ENCODE measurements at regions not wholly inside any gene's neighbourhood (a gene's known extent, or its start where the extent isn't known, plus 50 kb on each side); places are given as distances from the start of the nearest gene placed in this dataset.

DNA sequence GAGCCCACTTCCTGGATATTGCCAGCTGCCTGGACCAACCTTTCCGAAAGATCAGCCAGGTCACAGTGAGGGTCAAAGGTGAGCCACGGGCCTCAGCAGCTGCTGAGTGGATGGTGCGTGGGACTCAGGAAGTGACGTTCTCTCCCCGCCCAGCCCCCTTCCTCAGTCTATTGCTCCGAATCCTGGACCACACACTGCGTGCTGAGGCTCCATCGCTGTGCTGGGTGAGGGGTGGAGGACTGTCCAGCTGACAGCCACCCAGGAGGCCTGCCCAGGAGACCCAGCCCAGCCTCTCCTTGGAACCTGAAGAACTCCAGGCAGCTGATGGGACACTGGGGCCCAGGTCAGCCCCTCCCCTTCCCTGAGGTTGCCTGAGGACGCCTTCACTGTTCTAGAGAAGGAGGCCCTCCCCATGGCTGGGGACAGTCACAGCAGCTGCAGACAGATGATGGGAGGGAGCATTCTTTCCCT lies 94.4 kb upstream of the CD93 start:
- DNase-seq (ENCODE audit: low read depth, low spot score): no peak
- no peaks in the 10 kb centered on the region; the same call in 2 of the 3 replicates for H3K9me3 ChIP-seq (replicated peaks; ENCODE audit: control insufficient read depth, insufficient read depth, low read length)
- H3K9ac ChIP-seq (ENCODE audit: control insufficient read depth, insufficient read depth, low read length): no peak overlapping the region
- ChIA-PET POLR2A (no interaction called here), CTCF (interaction anchor here (0.8 to 2.4 kb wide), 4 partner anchors 11 to 489 kb away, joined by 4 to 7 read pairs (median 4); no protein-coding TSS in a partner anchor), RAD21 (ENCODE audit: unreplicated experiment) (interaction anchor here (1.5 kb wide), 1 partner anchor 16 kb away, joined by 4 read pairs; no protein-coding TSS in a partner anchor), SMC1A (ENCODE audit: uncharacterized antibody, unreplicated experiment) (interaction anchor here (0.7 to 1.1 kb wide), 2 partner anchors 13 to 21 kb away, joined by 3 read pairs; no protein-coding TSS in a partner anchor)
- WGBS (ENCODE audit: insufficient coverage, insufficient replicate concordance, low lambda C conversion rate, missing lambda C conversion rate): 58% methylated on average over 9 of the region's 9 CpGs
- H3K4me1 ChIP-seq (ENCODE audit: control insufficient read depth, insufficient read depth, low read length): no peaks in the 10 kb centered on the region
- FAIRE-seq: no peak
- no peaks in the 10 kb centered on the region for H4K20me1 ChIP-seq (ENCODE audit: control insufficient read depth, insufficient read depth)
- H3K27ac ChIP-seq (ENCODE audit: control insufficient read depth, insufficient read depth): no peak overlapping the region
- in situ Hi-C loops (cut with MboI): no loop called here
- BruUV-seq (replicated peaks): no TSS peak
- no peaks in the 10 kb centered on the region for H3K79me2 ChIP-seq (ENCODE audit: control insufficient read depth, insufficient read depth, low read length)
- no peak for ATAC-seq
- no peak overlapping the region for H3K4me2 ChIP-seq (ENCODE audit: control insufficient read depth, insufficient read depth)
- H3K27me3 ChIP-seq (replicated peaks in 1 of 2; ENCODE audit: control insufficient read depth in 2 of 2, insufficient read depth in 2 of 2, low read length in 1 of 2): no peaks in the 10 kb centered on the region; a peak in 2 of 4 replicates
- intact Hi-C loops (cut with micrococcal nuclease; ENCODE audit: unreplicated experiment): no loop called here
- H2AFZ ChIP-seq (ENCODE audit: control insufficient read depth, low read depth, low read length): no peak overlapping the region
- H3K36me3 ChIP-seq (ENCODE audit: control insufficient read depth in 2 of 2, insufficient read depth in 2 of 2, low read length in 1 of 2): no peaks in the 10 kb centered on the region
- no peak overlapping the region for H3K4me3 ChIP-seq
- TF ChIP-seq SMAD5 (IDR thresholded peaks at IDR 0.05; ENCODE audit: low read depth) (no peak), ESRRA (IDR thresholded peaks at IDR 0.05; ENCODE audit: low read length) (no peak), EED (IDR thresholded peaks at IDR 0.05; ENCODE audit: low read depth) (no peak)
- TF ChIP-seq, protein P1, sequence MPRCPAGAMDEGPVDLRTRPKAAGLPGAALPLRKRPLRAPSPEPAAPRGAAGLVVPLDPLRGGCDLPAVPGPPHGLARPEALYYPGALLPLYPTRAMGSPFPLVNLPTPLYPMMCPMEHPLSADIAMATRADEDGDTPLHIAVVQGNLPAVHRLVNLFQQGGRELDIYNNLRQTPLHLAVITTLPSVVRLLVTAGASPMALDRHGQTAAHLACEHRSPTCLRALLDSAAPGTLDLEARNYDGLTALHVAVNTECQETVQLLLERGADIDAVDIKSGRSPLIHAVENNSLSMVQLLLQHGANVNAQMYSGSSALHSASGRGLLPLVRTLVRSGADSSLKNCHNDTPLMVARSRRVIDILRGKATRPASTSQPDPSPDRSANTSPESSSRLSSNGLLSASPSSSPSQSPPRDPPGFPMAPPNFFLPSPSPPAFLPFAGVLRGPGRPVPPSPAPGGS (IDR thresholded peaks at IDR 0.05; ENCODE audit: borderline replicate concordance, insufficient read depth, low read depth, low read length, poor library complexity, severe bottlenecking): no peak
- TF ChIP-seq, protein P2, sequence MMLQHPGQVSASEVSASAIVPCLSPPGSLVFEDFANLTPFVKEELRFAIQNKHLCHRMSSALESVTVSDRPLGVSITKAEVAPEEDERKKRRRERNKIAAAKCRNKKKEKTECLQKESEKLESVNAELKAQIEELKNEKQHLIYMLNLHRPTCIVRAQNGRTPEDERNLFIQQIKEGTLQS (IDR thresholded peaks at IDR 0.05; ENCODE audit: borderline replicate concordance, extremely low read depth, low read depth, low read length): no peak

Measured in GM12878 (cell line).